ENCODE measurements at regions not wholly inside any gene's neighbourhood (a gene's known extent, or its start where the extent isn't known, plus 50 kb on each side); places are given as distances from the start of the nearest gene placed in this dataset.

- TF ChIP-seq POLR2A (IDR thresholded peaks at IDR 0.05) (no peak), CTCF (IDR thresholded peaks at IDR 0.05) (no peak)
These were observed 149.8 kb downstream of the KLF6 start for GRCh38 chr10:3635211-3635671.
